ENCODE measurements at regions not wholly inside any gene's neighbourhood (a gene's known extent, or its start where the extent isn't known, plus 50 kb on each side); places are given as distances from the start of the nearest gene placed in this dataset.

DNA sequence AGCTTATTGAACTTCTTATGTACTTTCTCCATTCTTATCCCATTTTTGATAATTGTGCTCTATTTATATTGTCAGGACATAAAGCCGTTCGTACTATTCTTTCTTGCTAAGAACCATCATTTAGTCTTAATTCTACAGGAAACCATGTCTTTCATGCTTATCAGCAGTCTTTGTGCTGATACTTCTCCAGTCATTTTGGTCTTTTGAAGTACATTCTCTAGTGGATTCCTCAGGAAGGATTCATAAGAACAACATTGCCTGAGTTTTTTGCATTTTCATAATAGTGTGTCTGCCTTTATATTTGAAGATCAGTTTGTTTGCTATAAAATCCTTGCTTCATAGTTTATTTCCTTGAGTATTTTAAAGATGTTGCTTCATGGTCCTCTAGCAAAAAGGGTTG lies 126.6 kb upstream of the NEO1 start:
- Histone ChIP-seq H3K4me1 (ENCODE audit: insufficient read depth) (no peaks in the 10 kb centered on the region), H3K27me3 (no peaks in the 10 kb centered on the region), H3K4me2 (no peak overlapping the region), H3K36me3 (replicated peaks; ENCODE audit: insufficient read depth, low read depth) (no peaks in the 10 kb centered on the region), H2AFZ (no peak overlapping the region), H4K20me1 (ENCODE audit: insufficient read depth, poor library complexity, severe bottlenecking) (no peaks in the 10 kb centered on the region), H3K79me2 (no peaks in the 10 kb centered on the region), H3K27ac (no peak overlapping the region), H3K9me2 (replicated peaks; ENCODE audit: insufficient read depth) (no peaks in the 10 kb centered on the region), H3K4me3 (no peak overlapping the region), H3K9me3 (ENCODE audit: low read depth) (no peaks in the 10 kb centered on the region)
- DNase-seq (ENCODE audit: low spot score) = no peak
- TF ChIP-seq, protein P1, sequence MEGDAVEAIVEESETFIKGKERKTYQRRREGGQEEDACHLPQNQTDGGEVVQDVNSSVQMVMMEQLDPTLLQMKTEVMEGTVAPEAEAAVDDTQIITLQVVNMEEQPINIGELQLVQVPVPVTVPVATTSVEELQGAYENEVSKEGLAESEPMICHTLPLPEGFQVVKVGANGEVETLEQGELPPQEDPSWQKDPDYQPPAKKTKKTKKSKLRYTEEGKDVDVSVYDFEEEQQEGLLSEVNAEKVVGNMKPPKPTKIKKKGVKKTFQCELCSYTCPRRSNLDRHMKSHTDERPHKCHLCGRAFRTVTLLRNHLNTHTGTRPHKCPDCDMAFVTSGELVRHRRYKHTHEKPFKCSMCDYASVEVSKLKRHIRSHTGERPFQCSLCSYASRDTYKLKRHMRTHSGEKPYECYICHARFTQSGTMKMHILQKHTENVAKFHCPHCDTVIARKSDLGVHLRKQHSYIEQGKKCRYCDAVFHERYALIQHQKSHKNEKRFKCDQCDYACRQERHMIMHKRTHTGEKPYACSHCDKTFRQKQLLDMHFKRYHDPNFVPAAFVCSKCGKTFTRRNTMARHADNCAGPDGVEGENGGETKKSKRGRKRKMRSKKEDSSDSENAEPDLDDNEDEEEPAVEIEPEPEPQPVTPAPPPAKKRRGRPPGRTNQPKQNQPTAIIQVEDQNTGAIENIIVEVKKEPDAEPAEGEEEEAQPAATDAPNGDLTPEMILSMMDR (IDR thresholded peaks at IDR 0.05; ENCODE audit: poor library complexity) = no peak
- TF ChIP-seq EZH2phosphoT487 (IDR thresholded peaks at IDR 0.05; ENCODE audit: low read depth, severe bottlenecking, unreplicated experiment) = no peak
- no peak for TF ChIP-seq EZH2 (IDR thresholded peaks at IDR 0.05; ENCODE audit: borderline replicate concordance)
- WGBS (ENCODE audit: low lambda C conversion rate, missing lambda C conversion rate) = 61% methylated on average over 2 of the region's 2 CpGs

DNA sequence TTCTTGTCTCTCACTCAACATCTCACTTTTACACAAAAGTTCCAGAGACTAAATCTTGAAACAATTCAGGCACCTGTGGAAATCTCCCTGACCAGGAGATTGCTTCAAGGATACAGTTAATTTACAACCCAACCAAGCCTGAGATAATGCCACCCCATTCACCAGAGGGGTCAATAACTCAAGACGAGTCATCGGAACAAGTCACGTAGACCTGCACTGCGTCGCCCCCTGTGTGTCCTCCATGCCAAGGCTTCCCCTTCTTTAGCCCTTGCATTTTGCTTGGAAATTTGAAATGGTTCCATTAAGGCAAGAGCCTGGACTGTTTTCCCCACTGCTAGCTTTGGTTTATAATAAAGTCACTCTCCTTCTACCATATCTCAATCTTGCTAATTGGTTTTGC lies 129.0 kb upstream of the NEO1 start:
- no peak for DNase-seq (ENCODE audit: low spot score)
- Histone ChIP-seq H3K4me3 (no peak overlapping the region), H3K27me3 (no peaks in the 10 kb centered on the region), H3K79me2 (no peaks in the 10 kb centered on the region), H2AFZ (no peak overlapping the region), H3K9me3 (ENCODE audit: low read depth) (no peaks in the 10 kb centered on the region), H3K9me2 (replicated peaks; ENCODE audit: insufficient read depth) (no peaks in the 10 kb centered on the region), H3K36me3 (replicated peaks; ENCODE audit: insufficient read depth, low read depth) (no peaks in the 10 kb centered on the region), H3K4me1 (ENCODE audit: insufficient read depth) (no peaks in the 10 kb centered on the region), H4K20me1 (ENCODE audit: insufficient read depth, poor library complexity, severe bottlenecking) (no peaks in the 10 kb centered on the region), H3K4me2 (no peak overlapping the region), H3K27ac (no peak overlapping the region)
- TF ChIP-seq, protein P1 (IDR thresholded peaks at IDR 0.05; ENCODE audit: poor library complexity) = no peak
- WGBS (ENCODE audit: low lambda C conversion rate, missing lambda C conversion rate) = 52% methylated on average over 5 of the region's 5 CpGs

DNA sequence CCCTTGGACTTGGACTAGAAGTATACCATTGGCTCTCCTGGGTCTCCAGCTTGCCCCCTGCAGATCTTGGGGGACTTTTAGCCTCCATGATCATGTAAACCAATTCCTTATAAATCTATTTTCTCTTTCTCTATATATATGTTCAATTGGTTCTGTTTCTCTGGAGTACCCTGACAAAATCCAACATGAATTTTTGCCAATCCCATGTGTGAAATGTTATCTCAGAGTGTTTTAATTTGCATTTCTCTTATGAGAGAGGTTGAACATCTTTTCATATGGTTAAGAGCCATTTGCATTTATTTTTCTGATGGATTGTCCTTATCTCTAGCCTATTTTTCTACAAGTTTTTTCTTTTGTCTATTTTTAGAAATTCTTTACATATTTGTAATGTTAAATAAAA lies 131.7 kb upstream of the NEO1 start:
- no peaks in the 10 kb centered on the region for H3K27me3 ChIP-seq
- H3K27ac ChIP-seq = no peak overlapping the region
- no peaks in the 10 kb centered on the region for H3K4me1 ChIP-seq (ENCODE audit: insufficient read depth)
- no peaks in the 10 kb centered on the region for H3K36me3 ChIP-seq (replicated peaks; ENCODE audit: insufficient read depth, low read depth)
- no peaks in the 10 kb centered on the region for H3K9me2 ChIP-seq (replicated peaks; ENCODE audit: insufficient read depth)
- no peaks in the 10 kb centered on the region for H3K9me3 ChIP-seq (ENCODE audit: low read depth)
- no peak overlapping the region for H2AFZ ChIP-seq
- TF ChIP-seq EZH2phosphoT487 (IDR thresholded peaks at IDR 0.05; ENCODE audit: low read depth, severe bottlenecking, unreplicated experiment) = no peak
- no peak for TF ChIP-seq EZH2 (IDR thresholded peaks at IDR 0.05; ENCODE audit: borderline replicate concordance)
- TF ChIP-seq, protein P1 (IDR thresholded peaks at IDR 0.05; ENCODE audit: poor library complexity) = no peak
- no peak overlapping the region for H3K4me2 ChIP-seq
- no peak for DNase-seq (ENCODE audit: low spot score)
- H4K20me1 ChIP-seq (ENCODE audit: insufficient read depth, poor library complexity, severe bottlenecking) = no peaks in the 10 kb centered on the region
- H3K4me3 ChIP-seq = no peak overlapping the region
- H3K79me2 ChIP-seq = no peaks in the 10 kb centered on the region

DNA sequence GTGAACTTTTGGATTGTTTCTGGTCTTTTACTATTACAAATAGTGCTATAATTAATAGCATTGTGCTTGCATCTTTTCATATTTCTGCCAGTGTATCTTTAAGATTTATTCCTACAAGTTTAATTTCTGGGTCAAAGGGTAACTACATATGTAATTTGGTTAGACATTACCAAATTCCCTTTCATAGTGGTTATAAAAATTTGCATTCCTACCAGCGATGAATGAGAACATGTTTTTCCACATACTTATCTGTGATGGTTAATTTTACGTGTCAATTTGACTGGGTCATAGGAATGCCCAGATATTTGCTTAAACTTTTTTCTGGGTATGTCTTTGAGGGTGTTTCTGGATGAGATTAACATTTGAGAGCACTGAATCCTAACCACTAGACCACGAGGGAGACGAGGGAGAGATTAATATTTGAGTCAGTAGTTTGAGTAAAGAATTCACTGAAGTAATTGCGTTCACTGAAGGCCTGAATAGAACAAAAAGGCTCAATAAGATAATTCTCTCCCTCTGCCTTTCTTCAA lies 132.3 kb upstream of the NEO1 start:
- no peaks in the 10 kb centered on the region for H3K36me3 ChIP-seq (replicated peaks; ENCODE audit: insufficient read depth, low read depth)
- H3K27me3 ChIP-seq = no peaks in the 10 kb centered on the region
- no peak for DNase-seq (ENCODE audit: low spot score)
- H3K4me2 ChIP-seq = no peak overlapping the region
- H3K9me2 ChIP-seq (replicated peaks; ENCODE audit: insufficient read depth) = no peaks in the 10 kb centered on the region
- no peaks in the 10 kb centered on the region for H3K4me1 ChIP-seq (ENCODE audit: insufficient read depth)
- no peaks in the 10 kb centered on the region for H3K79me2 ChIP-seq
- no peaks in the 10 kb centered on the region for H3K9me3 ChIP-seq (ENCODE audit: low read depth)
- 76% methylated on average over 5 of the region's 5 CpGs for WGBS (ENCODE audit: low lambda C conversion rate, missing lambda C conversion rate)
- no peak overlapping the region for H3K4me3 ChIP-seq
- H4K20me1 ChIP-seq (ENCODE audit: insufficient read depth, poor library complexity, severe bottlenecking) = no peaks in the 10 kb centered on the region
- no peak overlapping the region for H2AFZ ChIP-seq
- TF ChIP-seq, protein P1 (IDR thresholded peaks at IDR 0.05; ENCODE audit: poor library complexity) = no peak
- TF ChIP-seq EZH2phosphoT487 (IDR thresholded peaks at IDR 0.05; ENCODE audit: low read depth, severe bottlenecking, unreplicated experiment) = no peak
- no peak for TF ChIP-seq EZH2 (IDR thresholded peaks at IDR 0.05; ENCODE audit: borderline replicate concordance)
- H3K27ac ChIP-seq = no peak overlapping the region

Measured in hepatocyte (in vitro differentiated cells).